ENCODE measurements at regions not wholly inside any gene's neighbourhood (a gene's known extent, or its start where the extent isn't known, plus 50 kb on each side); places are given as distances from the start of the nearest gene placed in this dataset.
"Not testable (repeated sequence)": the region's sequence is repeated elsewhere in the genome, so short reads cannot be mapped to it uniquely, and the experiment has no call there.

- no peak for DNase-seq (ENCODE audit: low read depth)
- H3K4me3 ChIP-seq (ENCODE audit: low read depth, low read length): no peak overlapping the region
- TF ChIP-seq, protein P1, sequence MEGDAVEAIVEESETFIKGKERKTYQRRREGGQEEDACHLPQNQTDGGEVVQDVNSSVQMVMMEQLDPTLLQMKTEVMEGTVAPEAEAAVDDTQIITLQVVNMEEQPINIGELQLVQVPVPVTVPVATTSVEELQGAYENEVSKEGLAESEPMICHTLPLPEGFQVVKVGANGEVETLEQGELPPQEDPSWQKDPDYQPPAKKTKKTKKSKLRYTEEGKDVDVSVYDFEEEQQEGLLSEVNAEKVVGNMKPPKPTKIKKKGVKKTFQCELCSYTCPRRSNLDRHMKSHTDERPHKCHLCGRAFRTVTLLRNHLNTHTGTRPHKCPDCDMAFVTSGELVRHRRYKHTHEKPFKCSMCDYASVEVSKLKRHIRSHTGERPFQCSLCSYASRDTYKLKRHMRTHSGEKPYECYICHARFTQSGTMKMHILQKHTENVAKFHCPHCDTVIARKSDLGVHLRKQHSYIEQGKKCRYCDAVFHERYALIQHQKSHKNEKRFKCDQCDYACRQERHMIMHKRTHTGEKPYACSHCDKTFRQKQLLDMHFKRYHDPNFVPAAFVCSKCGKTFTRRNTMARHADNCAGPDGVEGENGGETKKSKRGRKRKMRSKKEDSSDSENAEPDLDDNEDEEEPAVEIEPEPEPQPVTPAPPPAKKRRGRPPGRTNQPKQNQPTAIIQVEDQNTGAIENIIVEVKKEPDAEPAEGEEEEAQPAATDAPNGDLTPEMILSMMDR (IDR thresholded peaks at IDR 0.05; ENCODE audit: control insufficient read depth, extremely low read depth, insufficient read depth): no peak
Observed at GRCh38 chr3:6471744-6472143, 389.2 kb upstream of the GRM7 start.

DNA sequence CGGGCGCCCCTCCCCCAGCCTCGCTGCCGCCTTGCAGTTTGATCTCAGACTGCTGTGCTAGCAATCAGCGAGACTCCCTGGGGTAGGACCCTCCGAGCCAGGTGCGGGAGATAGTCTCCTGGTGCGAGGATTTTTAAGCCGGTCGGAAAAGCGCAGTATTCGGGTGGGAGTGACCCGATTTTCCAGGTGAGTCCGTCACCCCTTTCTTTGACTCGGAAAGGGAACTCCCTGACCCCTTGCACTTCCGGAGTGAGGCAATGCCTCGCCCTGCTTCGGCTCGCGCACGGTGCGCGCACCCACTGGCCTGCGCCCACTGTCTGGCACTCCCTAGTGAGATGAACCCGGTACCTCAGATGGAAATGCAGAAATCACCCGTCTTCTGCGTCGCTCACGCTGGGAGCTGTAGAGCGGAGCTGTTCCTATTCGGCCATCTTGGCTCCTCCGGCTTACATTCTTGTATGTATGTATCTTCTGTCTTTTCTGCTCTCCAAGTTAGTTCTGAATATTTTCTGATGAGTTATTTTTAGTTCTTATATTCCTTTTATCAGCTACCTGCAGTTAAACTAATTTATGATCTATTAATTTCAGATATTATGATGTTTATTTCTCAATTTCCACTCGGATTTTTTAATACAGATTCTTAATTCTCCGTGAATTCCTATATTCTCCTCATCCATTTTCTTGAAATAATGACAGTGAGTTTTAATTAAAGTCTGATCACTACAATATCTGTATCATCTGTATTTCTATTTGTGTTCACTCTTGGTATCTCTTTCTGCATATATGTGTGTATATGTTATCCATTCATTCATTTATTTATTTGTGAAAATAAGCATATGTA lies 370.2 kb upstream of the GRM7 start:
- H3K4me3 ChIP-seq (ENCODE audit: low read depth, low read length); DNase-seq (ENCODE audit: low read depth): not testable (repeated sequence)

GRCh38 chr3:6491768-6492167 lies 369.1 kb upstream of the GRM7 start:
- no peak overlapping the region for H3K4me3 ChIP-seq (ENCODE audit: low read depth, low read length)
- TF ChIP-seq, protein P1 (IDR thresholded peaks at IDR 0.05; ENCODE audit: control insufficient read depth, extremely low read depth, insufficient read depth): no peak
- DNase-seq (ENCODE audit: low read depth): no peak

DNA sequence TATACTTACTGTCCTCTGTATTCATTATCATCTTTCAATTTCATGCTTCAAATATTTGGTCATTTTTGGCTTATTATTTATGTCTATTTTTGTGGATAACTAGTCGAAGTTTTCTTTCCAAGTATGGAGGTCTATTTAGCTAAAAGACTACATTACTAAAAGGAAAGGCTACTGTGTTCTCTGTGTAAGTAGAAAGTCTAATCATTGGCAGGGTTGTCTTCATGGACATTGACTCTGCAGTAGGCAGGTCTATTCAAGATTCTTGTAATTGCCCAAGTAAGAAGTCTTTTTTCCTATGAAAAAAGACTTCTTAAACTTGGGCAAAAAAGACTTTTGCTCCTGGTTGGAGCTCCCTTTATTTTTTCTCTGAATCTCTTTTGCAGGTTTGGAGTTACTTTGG lies 368.6 kb upstream of the GRM7 start:
- H3K4me3 ChIP-seq (ENCODE audit: low read depth, low read length): no peak overlapping the region
- TF ChIP-seq, protein P1 (IDR thresholded peaks at IDR 0.05; ENCODE audit: control insufficient read depth, extremely low read depth, insufficient read depth): no peak

DNA sequence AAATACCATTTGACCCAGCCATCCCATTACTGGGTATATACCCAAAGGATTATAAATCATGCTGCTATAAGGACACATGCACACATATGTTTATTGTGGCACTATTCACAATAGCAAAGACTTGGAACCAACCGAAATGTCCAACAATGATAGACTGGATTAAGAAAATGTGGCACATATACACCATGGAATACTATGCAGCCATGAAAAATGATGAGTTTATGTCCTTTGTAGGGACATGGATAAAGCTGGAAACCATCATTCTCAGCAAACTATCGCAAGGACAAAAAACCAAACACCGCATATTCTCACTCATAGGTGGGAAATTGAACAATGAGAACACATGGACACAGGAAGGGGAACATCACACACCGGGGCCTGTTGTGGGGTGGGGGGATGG lies 362.0 kb upstream of the GRM7 start:
- DNase-seq (ENCODE audit: low read depth); H3K4me3 ChIP-seq (ENCODE audit: low read depth, low read length): not testable (repeated sequence)

More for the DNA sequence above, 368.6 kb upstream of the GRM7 start:
- no peak for DNase-seq (ENCODE audit: low read depth)

GRCh38 chr3:6504347-6504746 lies 356.6 kb upstream of the GRM7 start:
- TF ChIP-seq, protein P1 (IDR thresholded peaks at IDR 0.05; ENCODE audit: control insufficient read depth, extremely low read depth, insufficient read depth): no peak
- no peak overlapping the region for H3K4me3 ChIP-seq (ENCODE audit: low read depth, low read length)
- DNase-seq (ENCODE audit: low read depth): no peak

GRCh38 chr3:6504834-6505233 lies 356.1 kb upstream of the GRM7 start:
- TF ChIP-seq, protein P1 (IDR thresholded peaks at IDR 0.05; ENCODE audit: control insufficient read depth, extremely low read depth, insufficient read depth): no peak
- no peak overlapping the region for H3K4me3 ChIP-seq (ENCODE audit: low read depth, low read length)
- DNase-seq (ENCODE audit: low read depth): no peak

- H3K4me3 ChIP-seq (ENCODE audit: low read depth, low read length): no peak overlapping the region
- TF ChIP-seq, protein P1 (IDR thresholded peaks at IDR 0.05; ENCODE audit: control insufficient read depth, extremely low read depth, insufficient read depth): no peak
- no peak for DNase-seq (ENCODE audit: low read depth)
Observed at GRCh38 chr3:6508410-6508759, 352.5 kb upstream of the GRM7 start.
